Hepatocyte (in vitro differentiated cells): ENCODE measurements at regions not wholly inside any gene's neighbourhood (a gene's known extent, or its start where the extent isn't known, plus 50 kb on each side); places are given as distances from the start of the nearest gene placed in this dataset.

Experiments
- DNase-seq: peaks from one replicate; pipeline ENCODE4 v3.0.0-alpha.2; 2016; ENCODE audit warnings: low spot score
- H2AFZ ChIP-seq: fragments of 200-600 bp; sonication (generic); 2 replicates; pipeline ENCODE4 v1.6.0; 2016; ENCODE audit warnings: antibody characterized with exemption, mild to moderate bottlenecking
- H3K27ac ChIP-seq: fragments of 200-600 bp; sonication (generic); 2 replicates; pipeline ENCODE4 v1.5.1; 2016; ENCODE audit warnings: mild to moderate bottlenecking
- H3K27me3 ChIP-seq: fragments of 200-600 bp; sonication (generic); 2 replicates; pipeline ENCODE4 v1.6.1; 2016
- H3K36me3 ChIP-seq: fragments of 200-600 bp; sonication (generic); replicated peaks from 2 replicates; pipeline ENCODE4 v1.5.1; 2016; ENCODE audit warnings: low read depth; ENCODE audit not compliant: insufficient read depth
- H3K4me1 ChIP-seq: fragments of 200-600 bp; sonication (generic); 2 replicates; pipeline ENCODE4 v1.5.1; 2016; ENCODE audit warnings: mild to moderate bottlenecking, moderate library complexity; ENCODE audit not compliant: insufficient read depth
- H3K4me2 ChIP-seq: fragments of 200-600 bp; sonication (generic); 2 replicates; pipeline ENCODE4 v1.6.0; 2016
- H3K4me3 ChIP-seq: fragments of 200-600 bp; sonication (generic); 2 replicates; pipeline ENCODE4 v1.5.1; 2016; ENCODE audit warnings: mild to moderate bottlenecking
- H3K79me2 ChIP-seq: fragments of 200-600 bp; sonication (generic); 2 replicates; pipeline ENCODE4 v1.6.0; 2017; ENCODE audit warnings: mild to moderate bottlenecking
- H3K9me2 ChIP-seq: fragments of 200-600 bp; sonication (generic); replicated peaks from 2 replicates; pipeline ENCODE4 v1.6.0; 2017; ENCODE audit warnings: mild to moderate bottlenecking; ENCODE audit not compliant: insufficient read depth
- H3K9me3 ChIP-seq: fragments of 200-600 bp; sonication (generic); 2 replicates; pipeline ENCODE4 v1.5.1; 2016; ENCODE audit warnings: low read depth, mild to moderate bottlenecking
- H4K20me1 ChIP-seq: fragments of 200-600 bp; sonication (generic); 2 replicates; pipeline ENCODE4 v1.6.0; 2016; ENCODE audit warnings: mild to moderate bottlenecking; ENCODE audit not compliant: insufficient read depth, poor library complexity, severe bottlenecking
- EZH2 ChIP-seq: fragments of 200-600 bp; sonication (generic); IDR thresholded peaks from 2 replicates; pipeline ENCODE4 v1.6.1; 2016; ENCODE audit warnings: antibody characterized with exemption, mild to moderate bottlenecking, borderline replicate concordance
- EZH2phosphoT487 ChIP-seq: fragments of 200-600 bp; sonication (generic); IDR thresholded peaks from one replicate; pipeline ENCODE4 v1.6.1; 2018; ENCODE audit warnings: antibody characterized with exemption, mild to moderate bottlenecking, low read depth, moderate library complexity; ENCODE audit not compliant: unreplicated experiment, severe bottlenecking
- WGBS: methylation state at CpG from one replicate; pipeline ENCODE4 v1.1.6; 2016; ENCODE audit warnings: low lambda C conversion rate; ENCODE audit errors: missing lambda C conversion rate; 5-methylcytosine and 5-hydroxymethylcytosine counted together
- TF ChIP-seq, protein P1 (sequence below): fragments of 200-600 bp; sonication (generic); IDR thresholded peaks from 2 replicates; pipeline ENCODE4 v1.5.1; 2016; ENCODE audit warnings: antibody characterized with exemption, mild to moderate bottlenecking; ENCODE audit not compliant: poor library complexity

DNA sequence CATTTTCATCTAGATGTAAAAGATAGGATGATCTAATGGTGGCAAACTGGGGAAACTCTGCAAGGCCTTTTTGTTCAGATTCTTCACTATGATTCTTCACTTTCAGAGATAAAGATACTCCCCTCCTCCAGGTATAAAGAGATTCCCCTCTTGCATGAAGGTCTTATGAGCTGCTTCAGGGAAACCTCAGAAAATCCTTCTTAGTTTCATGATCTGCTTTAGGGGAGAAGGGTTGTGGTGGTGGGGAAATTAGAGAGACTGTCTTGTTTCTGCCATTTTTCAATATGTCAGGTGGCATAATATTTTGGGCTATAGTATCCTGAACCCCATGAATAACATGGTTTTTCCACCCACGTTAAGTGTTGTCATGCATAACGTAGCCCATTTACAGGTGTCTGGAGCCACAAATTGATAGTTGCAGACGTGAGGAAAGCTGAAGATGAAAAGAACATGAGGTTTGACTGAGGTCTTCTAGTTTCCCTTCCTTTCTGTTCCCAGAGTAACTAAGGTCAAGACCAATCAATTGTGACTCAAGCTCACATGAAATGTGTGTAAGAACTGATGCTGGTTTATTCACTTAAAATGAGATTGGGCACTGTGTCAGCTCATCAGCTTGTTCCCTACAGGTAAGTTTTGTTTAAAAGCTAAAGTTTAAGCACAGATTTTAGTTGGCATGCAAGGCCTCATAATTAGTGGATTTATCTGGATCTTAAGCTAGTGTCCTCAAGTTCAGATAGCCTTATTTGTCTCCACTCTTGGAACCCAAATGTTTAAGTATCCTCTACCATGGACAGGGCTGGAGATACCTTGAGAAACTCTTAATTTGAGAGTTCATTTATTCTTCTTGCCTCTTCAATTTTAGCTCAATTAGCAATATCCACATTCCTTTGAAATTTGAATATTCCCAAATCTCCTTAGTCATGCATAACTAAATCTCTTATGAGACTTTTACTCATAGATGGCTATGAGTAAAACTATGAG lies 304.5 kb upstream of the FANCL start:
- H3K4me3 ChIP-seq, result no peak overlapping the region
- no peaks in the 10 kb centered on the region for H3K36me3 ChIP-seq
- no peaks in the 10 kb centered on the region for H3K9me3 ChIP-seq
- no peak for DNase-seq
- H3K27ac ChIP-seq, result no peak overlapping the region
- H3K4me2 ChIP-seq, result no peak overlapping the region
- TF ChIP-seq EZH2phosphoT487, result no peak
- TF ChIP-seq, protein P1, sequence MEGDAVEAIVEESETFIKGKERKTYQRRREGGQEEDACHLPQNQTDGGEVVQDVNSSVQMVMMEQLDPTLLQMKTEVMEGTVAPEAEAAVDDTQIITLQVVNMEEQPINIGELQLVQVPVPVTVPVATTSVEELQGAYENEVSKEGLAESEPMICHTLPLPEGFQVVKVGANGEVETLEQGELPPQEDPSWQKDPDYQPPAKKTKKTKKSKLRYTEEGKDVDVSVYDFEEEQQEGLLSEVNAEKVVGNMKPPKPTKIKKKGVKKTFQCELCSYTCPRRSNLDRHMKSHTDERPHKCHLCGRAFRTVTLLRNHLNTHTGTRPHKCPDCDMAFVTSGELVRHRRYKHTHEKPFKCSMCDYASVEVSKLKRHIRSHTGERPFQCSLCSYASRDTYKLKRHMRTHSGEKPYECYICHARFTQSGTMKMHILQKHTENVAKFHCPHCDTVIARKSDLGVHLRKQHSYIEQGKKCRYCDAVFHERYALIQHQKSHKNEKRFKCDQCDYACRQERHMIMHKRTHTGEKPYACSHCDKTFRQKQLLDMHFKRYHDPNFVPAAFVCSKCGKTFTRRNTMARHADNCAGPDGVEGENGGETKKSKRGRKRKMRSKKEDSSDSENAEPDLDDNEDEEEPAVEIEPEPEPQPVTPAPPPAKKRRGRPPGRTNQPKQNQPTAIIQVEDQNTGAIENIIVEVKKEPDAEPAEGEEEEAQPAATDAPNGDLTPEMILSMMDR, result no peak
- H3K9me2 ChIP-seq, result no peaks in the 10 kb centered on the region
- H2AFZ ChIP-seq, result no peak overlapping the region
- H3K79me2 ChIP-seq, result no peaks in the 10 kb centered on the region
- no peaks in the 10 kb centered on the region for H4K20me1 ChIP-seq
- H3K27me3 ChIP-seq, result no peaks in the 10 kb centered on the region
- WGBS, result 90% methylated on average over 3 of the region's 3 CpGs
- H3K4me1 ChIP-seq, result no peaks in the 10 kb centered on the region

DNA sequence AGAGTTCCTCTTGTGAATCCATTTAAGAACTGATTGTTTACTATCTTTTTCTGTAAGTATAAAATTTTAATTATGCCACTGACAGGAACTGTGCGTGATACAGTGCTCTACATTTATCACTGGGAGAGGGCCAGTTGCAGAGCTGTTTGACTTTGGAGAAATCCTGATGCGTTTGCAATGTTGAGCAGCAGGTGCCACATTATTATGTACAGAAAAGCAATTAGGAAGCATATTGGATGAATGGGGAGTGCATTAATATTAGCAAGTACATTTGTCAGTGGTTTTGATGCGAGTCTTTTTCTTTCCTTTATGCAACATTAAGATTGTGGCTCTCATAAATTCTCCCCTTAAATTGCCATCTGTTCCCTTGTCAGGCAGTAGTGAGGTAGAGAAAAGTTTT lies 302.3 kb upstream of the FANCL start:
- Histone ChIP-seq H3K27me3 (no peaks in the 10 kb centered on the region), H3K4me3 (no peak overlapping the region), H3K4me2 (no peak overlapping the region), H3K9me2 (no peaks in the 10 kb centered on the region), H3K9me3 (no peaks in the 10 kb centered on the region), H3K79me2 (no peaks in the 10 kb centered on the region), H2AFZ (no peak overlapping the region), H3K27ac (no peak overlapping the region), H3K36me3 (no peaks in the 10 kb centered on the region), H4K20me1 (no peaks in the 10 kb centered on the region), H3K4me1 (no peaks in the 10 kb centered on the region)
- WGBS, result 91% methylated on average over 3 of the region's 3 CpGs
- TF ChIP-seq EZH2phosphoT487 (no peak), EZH2 (no peak)
- TF ChIP-seq, protein P1, result no peak
- no peak for DNase-seq

DNA sequence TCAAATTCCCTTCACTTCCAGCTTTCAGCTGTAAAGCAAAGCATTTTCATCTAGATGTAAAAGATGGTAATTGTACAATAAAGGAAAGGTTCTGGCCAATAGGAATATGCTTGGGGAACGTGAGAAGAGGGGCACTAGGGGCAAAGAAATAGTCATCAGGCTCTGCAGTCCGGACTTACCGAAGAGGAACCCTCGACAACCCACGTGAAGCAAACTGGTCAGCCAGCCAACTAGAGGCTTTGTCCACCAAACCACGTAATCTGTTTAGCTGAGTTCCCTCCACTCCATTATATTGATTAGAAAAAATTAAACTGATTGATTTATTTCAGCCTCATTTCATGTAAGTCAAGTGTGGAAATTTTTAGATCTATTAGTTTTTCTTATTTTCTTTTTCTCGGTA lies 300.4 kb upstream of the FANCL start:
- TF ChIP-seq EZH2phosphoT487, result no peak
- TF ChIP-seq EZH2, result no peak
- TF ChIP-seq, protein P1, result no peak
- Histone ChIP-seq H2AFZ (no peak overlapping the region), H3K4me2 (no peak overlapping the region), H4K20me1 (no peaks in the 10 kb centered on the region), H3K9me2 (no peaks in the 10 kb centered on the region), H3K79me2 (no peaks in the 10 kb centered on the region), H3K27me3 (no peaks in the 10 kb centered on the region), H3K27ac (no peak overlapping the region), H3K9me3 (no peaks in the 10 kb centered on the region), H3K4me1 (no peaks in the 10 kb centered on the region), H3K4me3 (no peak overlapping the region), H3K36me3 (no peaks in the 10 kb centered on the region)
- 60% methylated on average over 7 of the region's 7 CpGs for WGBS
- DNase-seq, result no peak
